CD4-positive, alpha-beta T cell treated with Interleukin-15 for 1 hour (primary cell): ENCODE measurements at regions not wholly inside any gene's neighbourhood (a gene's known extent, or its start where the extent isn't known, plus 50 kb on each side); places are given as distances from the start of the nearest gene placed in this dataset.

Experiments
- DNase-seq: peaks from one replicate; pipeline ENCODE4 v3.0.0-alpha.2; 2020

- no peak for DNase-seq
Observed at GRCh38 chr11:36817336-36817965, 219.4 kb upstream of the RAG2 start.

DNA sequence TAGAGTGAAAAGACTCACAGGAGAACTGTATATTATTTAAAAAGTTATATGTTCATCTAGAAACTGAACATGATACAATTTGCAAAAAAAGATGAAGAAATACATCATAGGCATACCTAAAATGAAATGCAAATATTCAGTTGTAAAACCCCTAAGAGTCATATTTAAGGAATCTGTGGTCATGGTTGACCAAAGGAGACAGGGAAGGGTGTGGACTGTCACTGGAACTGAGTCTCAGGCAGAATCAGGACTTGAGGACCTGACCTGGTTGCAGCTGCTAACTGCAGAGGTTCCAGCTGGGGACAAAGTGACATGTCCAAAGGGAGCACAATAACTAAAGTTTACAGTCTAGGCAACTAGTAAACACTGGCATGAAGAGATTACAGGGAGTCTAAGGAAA, 211.3 kb upstream of the RAG2 start:
- DNase-seq, result no peak

GRCh38 chr11:36807871-36808270, 209.8 kb upstream of the RAG2 start:
- DNase-seq, result no peak

GRCh38 chr11:36803084-36803483, 205.0 kb upstream of the RAG2 start:
- DNase-seq, result no peak

DNA sequence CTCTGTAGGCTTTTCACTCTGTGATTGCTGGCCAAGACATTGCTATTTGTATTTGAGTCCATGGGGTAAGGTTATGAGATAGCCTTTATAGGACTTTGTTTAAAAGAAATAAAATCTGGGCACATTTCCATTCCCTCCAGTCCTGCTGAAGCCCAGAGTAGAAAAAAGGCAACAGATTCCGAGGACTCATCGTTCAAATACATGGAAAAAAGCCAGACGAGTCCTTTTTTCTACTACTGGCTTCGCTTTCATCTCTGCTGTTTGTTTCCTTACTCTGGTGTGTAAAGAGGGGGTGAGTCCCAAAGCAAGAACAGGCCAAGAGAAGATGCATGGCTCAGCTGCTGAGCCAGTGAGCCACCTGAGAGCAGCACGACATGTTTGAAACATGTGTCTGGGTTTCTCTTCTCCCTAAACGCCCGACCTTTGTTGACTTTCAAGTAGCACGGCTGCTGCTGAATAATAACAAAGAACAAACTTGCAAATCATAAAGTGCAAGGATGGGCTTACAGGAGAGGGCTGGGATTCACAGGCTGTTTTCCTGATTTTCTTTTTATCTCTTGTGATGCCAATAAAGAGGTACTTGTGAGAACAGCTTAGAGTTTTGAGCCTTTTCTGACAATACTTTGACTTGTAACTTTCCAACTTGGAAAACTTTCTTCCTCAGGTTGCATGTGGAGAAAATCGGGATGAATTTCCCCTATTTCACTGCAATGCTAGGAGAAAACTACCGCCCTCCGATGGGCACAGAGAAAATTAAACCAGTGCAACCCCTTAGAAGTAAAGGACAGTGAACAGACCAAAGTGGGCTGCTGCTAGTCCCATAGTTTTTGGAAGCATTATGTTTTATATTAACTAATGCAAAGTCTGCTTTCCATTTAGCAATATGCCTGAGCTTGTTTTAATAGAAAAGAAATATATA, 195.2 kb upstream of the RAG2 start:
- DNase-seq, result no peak

DNA sequence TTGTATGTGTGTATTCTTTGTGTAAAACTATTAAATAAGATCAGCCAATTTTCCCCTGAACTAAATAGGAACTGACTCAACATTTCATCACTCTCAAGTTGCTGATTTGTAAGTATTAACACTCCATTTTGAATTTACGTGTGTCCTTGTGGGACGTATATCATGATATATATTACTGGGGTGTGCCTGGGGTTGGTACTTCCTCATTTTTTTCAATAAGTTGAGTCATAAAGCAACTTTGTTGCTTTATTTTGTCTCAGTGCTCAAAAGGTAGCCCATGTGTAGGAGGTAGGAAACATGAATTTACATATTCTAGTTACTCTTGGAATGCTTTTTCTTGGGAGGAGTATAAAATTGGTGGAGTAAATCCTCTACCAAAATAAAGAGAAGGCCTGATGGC, 193.9 kb upstream of the RAG2 start:
- DNase-seq, result no peak

GRCh38 chr11:36790526-36790925, 192.5 kb upstream of the RAG2 start:
- no peak for DNase-seq

GRCh38 chr11:36783808-36784207, 185.8 kb upstream of the RAG2 start:
- no peak for DNase-seq

DNA sequence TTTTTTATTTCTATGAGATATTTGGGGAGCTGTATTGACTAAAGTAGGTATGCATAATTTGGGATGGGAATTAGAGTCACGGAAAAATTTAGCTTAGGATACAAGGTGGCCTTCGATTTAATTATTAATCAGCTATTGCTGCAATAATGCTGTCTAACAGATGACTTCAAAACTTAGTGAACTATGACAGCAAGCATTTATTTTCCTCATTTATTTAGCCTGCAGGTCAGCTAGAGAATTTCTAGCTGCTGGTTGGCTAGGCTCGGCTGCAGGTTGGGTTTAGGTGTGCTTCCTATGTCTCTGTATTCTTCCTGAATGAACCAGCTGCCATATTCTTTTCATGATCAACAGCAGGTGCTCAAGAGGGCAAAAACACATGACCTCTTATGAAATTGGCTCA, 181.8 kb upstream of the RAG2 start:
- DNase-seq, result no peak

DNA sequence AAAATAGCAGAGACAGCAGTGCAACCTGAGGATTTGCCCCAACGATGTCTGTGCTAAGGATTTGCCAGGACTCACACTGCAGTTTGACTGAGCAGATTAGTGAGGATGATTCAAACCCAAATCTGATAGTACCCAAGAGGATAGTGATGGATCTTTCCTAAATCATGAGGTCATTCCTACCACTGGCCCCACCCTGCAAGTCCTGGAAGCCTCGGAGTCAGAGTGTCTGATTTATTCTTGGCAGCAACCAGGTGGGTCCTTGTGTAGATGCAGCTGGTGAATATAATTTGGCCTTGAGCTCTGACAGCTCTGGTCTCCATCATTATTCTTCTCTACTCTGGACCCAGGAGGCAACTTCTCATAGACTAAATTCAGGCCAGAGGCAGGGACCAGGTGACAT, 179.3 kb upstream of the RAG2 start:
- DNase-seq, result no peak

- no peak for DNase-seq
Observed at GRCh38 chr11:36775756-36776155, 177.7 kb upstream of the RAG2 start.

GRCh38 chr11:36775130-36775529, 177.1 kb upstream of the RAG2 start:
- no peak for DNase-seq

- DNase-seq, result no peak
Observed at GRCh38 chr11:36774603-36775002, 176.6 kb upstream of the RAG2 start.

DNA sequence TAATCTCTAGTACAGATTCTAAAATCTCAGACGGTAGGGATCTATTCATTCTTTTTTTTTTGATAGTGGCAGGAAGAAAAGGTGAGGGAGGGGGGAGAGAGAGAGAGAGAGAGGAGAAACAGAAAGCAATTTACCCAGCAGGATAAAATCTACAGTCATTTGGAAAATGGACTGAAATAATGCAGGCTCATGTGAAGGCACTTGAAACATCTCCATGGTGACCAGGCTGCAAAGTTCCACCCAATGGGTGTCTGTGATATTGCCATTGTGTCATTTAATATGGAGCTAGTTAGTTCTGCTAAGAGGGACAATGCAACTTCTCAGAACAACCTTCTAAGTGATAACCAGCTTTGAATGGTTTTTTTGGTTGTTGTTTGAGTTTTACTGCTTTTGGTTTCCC, 165.2 kb upstream of the RAG2 start:
- DNase-seq, result no peak

- no peak for DNase-seq
Observed at GRCh38 chr11:36757075-36757474, 159.0 kb upstream of the RAG2 start.

DNA sequence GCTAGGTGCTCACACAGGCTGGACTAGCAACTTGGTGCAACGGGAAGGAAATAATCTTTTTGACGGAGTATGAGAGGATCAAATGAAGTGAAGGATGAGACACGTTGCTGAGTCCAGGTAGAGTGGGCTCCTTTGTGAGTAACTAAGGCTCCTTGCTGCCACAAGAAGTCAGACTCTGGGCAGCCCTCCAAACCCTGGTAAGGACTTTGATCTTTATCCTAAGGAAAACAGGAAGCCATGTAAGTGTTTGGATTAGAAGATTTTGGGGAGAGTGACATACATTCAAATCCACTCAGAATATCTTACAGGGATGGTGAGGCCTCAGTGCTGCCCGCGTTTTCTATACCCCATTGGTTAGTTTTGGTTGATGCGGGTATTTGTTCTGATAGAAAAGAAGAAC, 155.9 kb upstream of the RAG2 start:
- no peak for DNase-seq

GRCh38 chr11:36751996-36752395, 154.0 kb upstream of the RAG2 start:
- no peak for DNase-seq

GRCh38 chr11:36751335-36751781, 153.3 kb upstream of the RAG2 start:
- no peak for DNase-seq

DNA sequence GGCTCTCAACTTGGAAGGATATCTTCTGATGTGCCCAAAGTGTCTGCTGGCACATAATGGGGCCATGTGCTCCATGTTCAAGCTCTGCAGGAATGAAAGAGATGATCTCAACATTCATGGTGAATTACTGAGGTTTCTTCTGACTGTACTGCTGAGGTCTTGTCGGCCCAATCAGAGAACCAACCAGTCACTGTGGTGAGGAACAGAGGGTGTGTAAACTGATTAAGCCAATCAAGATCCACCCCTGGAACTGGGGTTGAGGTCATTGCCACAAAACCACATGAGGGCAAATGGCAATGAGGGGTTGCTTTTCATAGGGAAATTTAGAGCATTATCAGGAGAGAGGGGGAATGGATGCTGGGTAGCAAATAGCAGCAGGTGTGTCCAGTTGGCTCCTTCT, 152.3 kb upstream of the RAG2 start:
- no peak for DNase-seq

DNA sequence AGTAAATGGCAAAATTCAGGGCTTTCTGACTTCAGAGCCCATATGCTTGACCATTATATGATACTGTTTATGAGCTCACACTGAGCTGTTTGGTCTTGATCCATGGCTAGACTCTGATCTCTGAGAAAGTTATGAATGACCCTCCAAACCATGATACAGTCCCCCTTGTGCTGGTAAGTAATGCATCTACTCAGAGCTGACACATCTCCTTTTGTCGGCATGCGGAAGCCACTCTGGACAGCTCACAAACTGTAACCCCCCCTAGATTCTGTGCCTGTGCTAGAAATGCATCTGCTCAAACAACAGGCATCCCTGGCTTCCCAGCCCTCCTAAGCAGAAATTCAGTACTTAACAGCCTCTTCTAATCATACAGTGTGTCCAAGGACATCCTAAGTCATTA, 150.8 kb upstream of the RAG2 start:
- no peak for DNase-seq

GRCh38 chr11:36746886-36747710, 149.1 kb upstream of the RAG2 start:
- DNase-seq, result peak; percentile 77

- DNase-seq, result peak; percentile 37
Observed at GRCh38 chr11:36744375-36745168, 146.5 kb upstream of the RAG2 start.

GRCh38 chr11:36743039-36743438, 145.0 kb upstream of the RAG2 start:
- no peak for DNase-seq
